ENCODE measurements at regions not wholly inside any gene's neighbourhood (a gene's known extent, or its start where the extent isn't known, plus 50 kb on each side); places are given as distances from the start of the nearest gene placed in this dataset.
A peak's percentile ranks its signal among the peaks of the same experiment; 100 is the strongest.

DNA sequence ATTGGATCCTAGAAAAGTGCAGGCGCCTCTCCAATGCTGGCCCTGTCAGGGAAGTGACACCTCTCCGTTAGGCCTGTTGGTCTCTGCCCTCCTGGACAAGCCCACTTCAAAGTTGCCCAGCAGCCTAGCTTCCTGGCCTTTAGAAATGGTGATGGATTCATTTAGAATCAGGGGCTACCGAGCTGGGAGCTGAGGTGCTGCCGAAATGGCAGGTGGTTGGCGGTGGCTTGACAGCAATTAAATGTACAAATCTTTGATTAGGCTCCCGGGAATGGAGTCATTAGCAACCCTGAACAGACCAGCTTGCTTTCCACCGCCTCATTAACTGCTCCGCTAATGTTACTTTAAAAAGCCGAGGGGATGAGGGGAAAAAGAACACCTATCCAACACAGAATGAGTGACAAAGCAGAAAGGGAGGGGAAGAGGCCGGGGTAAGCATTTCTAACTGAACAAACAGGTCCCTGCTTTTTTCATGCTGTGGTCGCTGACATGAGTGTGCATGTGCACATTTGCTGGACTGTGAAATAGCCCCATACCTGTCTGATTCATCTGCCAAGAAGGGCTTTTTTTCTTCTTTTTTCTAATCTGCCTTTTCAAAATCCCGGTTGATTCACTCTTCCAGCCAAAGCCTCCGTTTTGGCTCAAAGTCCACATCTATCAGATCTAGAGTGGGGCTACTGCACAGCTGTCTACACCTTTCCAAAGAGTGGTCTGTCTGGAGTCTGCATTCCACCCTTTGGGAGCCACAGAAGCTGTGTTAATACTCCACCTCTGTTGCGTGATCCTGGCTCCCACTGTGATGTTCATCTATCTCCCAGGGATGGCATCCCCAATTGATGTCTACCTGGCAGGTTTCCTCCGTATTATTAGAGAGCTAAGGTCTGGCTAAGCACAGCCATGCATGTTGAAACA is 431.9 kb downstream of the COG6 start:
- Histone ChIP-seq H3K27ac (no peak overlapping the region), H3K27me3 (no peaks in the 10 kb centered on the region), H3K9me3 (no peaks in the 10 kb centered on the region), H3K4me3 (no peak overlapping the region), H3K36me3 (no peaks in the 10 kb centered on the region), H3K4me1 (no peaks in the 10 kb centered on the region)
- TF ChIP-seq POLR2A (IDR thresholded peaks at IDR 0.05) (no peak), CTCF (IDR thresholded peaks at IDR 0.05) (no peak)
- no peak for DNase-seq

- Histone ChIP-seq H3K9me3 (no peaks in the 10 kb centered on the region), H3K36me3 (no peaks in the 10 kb centered on the region), H3K27me3 (no peaks in the 10 kb centered on the region), H3K4me3 (no peak overlapping the region), H3K27ac (no peak overlapping the region), H3K4me1 (no peaks in the 10 kb centered on the region)
- DNase-seq, result no peak
- TF ChIP-seq POLR2A (IDR thresholded peaks at IDR 0.05), result no peak
- TF ChIP-seq CTCF (IDR thresholded peaks at IDR 0.05), result no peak
Observed at GRCh38 chr13:40094056-40094455, 438.6 kb downstream of the COG6 start.

DNA sequence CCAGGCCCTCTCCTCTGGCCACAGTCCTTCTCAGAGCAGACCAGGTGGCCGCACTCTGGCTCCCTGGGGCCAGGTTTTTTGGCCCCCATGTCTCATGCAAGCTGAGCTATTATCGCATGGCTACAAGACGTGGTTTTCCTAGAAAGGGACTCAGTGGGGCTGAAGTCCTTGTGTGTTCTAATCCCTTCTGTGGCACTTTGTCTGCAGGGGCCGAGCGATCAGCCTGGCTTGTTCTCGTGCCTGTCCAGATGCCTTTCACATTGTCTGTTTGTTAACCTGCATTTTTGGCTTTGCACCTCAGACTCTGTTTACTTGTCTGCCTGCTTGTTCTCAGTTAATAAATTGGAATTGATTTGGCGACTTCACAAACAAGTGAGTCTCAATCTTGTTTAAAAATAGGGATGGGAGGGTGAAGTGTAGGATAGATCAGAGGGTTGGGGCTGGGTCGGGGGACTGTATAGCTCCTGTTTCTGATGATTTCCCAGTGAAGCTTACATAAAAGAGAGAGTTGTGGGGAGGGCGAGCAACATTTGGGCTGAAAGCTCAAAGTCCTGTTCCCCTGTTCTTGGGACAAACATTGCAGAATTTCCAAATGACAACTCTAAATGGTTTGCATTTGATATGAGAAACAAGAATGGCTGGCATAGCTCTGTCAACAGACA is 440.4 kb downstream of the COG6 start:
- H3K9me3 ChIP-seq, result no peaks in the 10 kb centered on the region
- no peaks in the 10 kb centered on the region for H3K4me1 ChIP-seq
- H3K27me3 ChIP-seq, result no peaks in the 10 kb centered on the region
- no peak overlapping the region for H3K4me3 ChIP-seq
- no peaks in the 10 kb centered on the region for H3K36me3 ChIP-seq
- DNase-seq, result no peak
- no peak for TF ChIP-seq CTCF (IDR thresholded peaks at IDR 0.05)
- no peak for TF ChIP-seq POLR2A (IDR thresholded peaks at IDR 0.05)
- H3K27ac ChIP-seq, result no peak overlapping the region

- no peaks in the 10 kb centered on the region for H3K36me3 ChIP-seq
- H3K4me1 ChIP-seq, result no peaks in the 10 kb centered on the region
- H3K27me3 ChIP-seq, result no peaks in the 10 kb centered on the region
- H3K4me3 ChIP-seq, result no peak overlapping the region
- no peak overlapping the region for H3K27ac ChIP-seq
- TF ChIP-seq POLR2A (IDR thresholded peaks at IDR 0.05), result no peak
- TF ChIP-seq CTCF (IDR thresholded peaks at IDR 0.05), result no peak
- H3K9me3 ChIP-seq, result no peaks in the 10 kb centered on the region
- peak in 2 of 3 donors; percentile 25 to 61 for DNase-seq
Observed at GRCh38 chr13:40096357-40096901, 441.0 kb downstream of the COG6 start.

DNA sequence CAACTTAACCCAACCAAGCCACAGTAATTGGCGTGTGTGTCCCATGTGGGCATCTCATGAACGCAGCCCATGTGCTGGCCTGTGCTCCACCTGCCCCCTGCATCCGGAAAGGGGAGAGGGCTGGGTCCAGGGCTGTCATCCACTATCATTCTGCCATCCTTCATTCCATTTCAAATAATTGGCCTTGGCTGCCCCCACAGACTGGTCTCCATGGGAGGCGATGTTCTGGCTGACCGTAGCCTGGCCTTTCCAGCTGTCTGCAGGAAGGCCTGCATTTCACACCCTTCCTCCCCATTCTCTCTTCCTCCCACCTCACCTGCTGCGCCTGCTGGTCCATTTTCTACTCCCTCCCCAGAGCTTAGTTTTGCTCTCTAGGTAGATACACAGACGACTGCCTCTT is 442.8 kb downstream of the COG6 start:
- Histone ChIP-seq H3K4me1 (peaks cover 0 to 4% (median 0%) of the 10 kb centered on the region in 4 donors), H3K36me3 (no peaks in the 10 kb centered on the region), H3K9me3 (no peaks in the 10 kb centered on the region), H3K27me3 (no peaks in the 10 kb centered on the region), H3K27ac (no peak overlapping the region), H3K4me3 (no peak overlapping the region)
- TF ChIP-seq POLR2A (IDR thresholded peaks at IDR 0.05) (no peak), CTCF (IDR thresholded peaks at IDR 0.05) (no peak)
- DNase-seq, result no peak

Data from Peyer's patch (tissue), 4 donors.